ENCODE measurements at regions not wholly inside any gene's neighbourhood (a gene's known extent, or its start where the extent isn't known, plus 50 kb on each side); places are given as distances from the start of the nearest gene placed in this dataset.
"Not testable (repeated sequence)": the region's sequence is repeated elsewhere in the genome, so short reads cannot be mapped to it uniquely, and the experiment has no call there.

GRCh38 chr18:8910186-8910822 is 192.2 kb upstream of the NDUFV2 start:
- H3K27ac ChIP-seq (ENCODE audit: poor library complexity, severe bottlenecking): no peak overlapping the region
- DNase-seq (ENCODE audit: low spot score): no peak
- no peaks in the 10 kb centered on the region for H3K36me3 ChIP-seq (ENCODE audit: low read depth)
- H3K9me3 ChIP-seq (ENCODE audit: severe bottlenecking): no peaks in the 10 kb centered on the region
- no peak overlapping the region for H3K4me3 ChIP-seq (ENCODE audit: severe bottlenecking)
- ATAC-seq (ENCODE audit: low read depth): no peak
- no peak for TF ChIP-seq CTCF (IDR thresholded peaks at IDR 0.05; ENCODE audit: poor library complexity, severe bottlenecking)
- no peaks in the 10 kb centered on the region for H3K27me3 ChIP-seq (ENCODE audit: insufficient read depth, poor library complexity, severe bottlenecking)
- no peaks in the 10 kb centered on the region for H3K4me1 ChIP-seq (ENCODE audit: insufficient read depth, poor library complexity, severe bottlenecking)

GRCh38 chr18:8910843-8911242 is 191.7 kb upstream of the NDUFV2 start:
- H3K9me3 ChIP-seq (ENCODE audit: severe bottlenecking): no peaks in the 10 kb centered on the region
- ATAC-seq (ENCODE audit: low read depth) (no peak), DNase-seq (ENCODE audit: low spot score) (no peak)
- no peaks in the 10 kb centered on the region for H3K4me1 ChIP-seq (ENCODE audit: insufficient read depth, poor library complexity, severe bottlenecking)
- no peaks in the 10 kb centered on the region for H3K36me3 ChIP-seq (ENCODE audit: low read depth)
- H3K4me3 ChIP-seq (ENCODE audit: severe bottlenecking): no peak overlapping the region
- TF ChIP-seq CTCF (IDR thresholded peaks at IDR 0.05; ENCODE audit: poor library complexity, severe bottlenecking): no peak
- H3K27ac ChIP-seq (ENCODE audit: poor library complexity, severe bottlenecking): no peak overlapping the region
- H3K27me3 ChIP-seq (ENCODE audit: insufficient read depth, poor library complexity, severe bottlenecking): no peaks in the 10 kb centered on the region

- Histone ChIP-seq H3K4me1 (ENCODE audit: insufficient read depth, poor library complexity, severe bottlenecking) (no peaks in the 10 kb centered on the region), H3K9me3 (ENCODE audit: severe bottlenecking) (no peaks in the 10 kb centered on the region), H3K4me3 (ENCODE audit: severe bottlenecking) (no peak overlapping the region), H3K27ac (ENCODE audit: poor library complexity, severe bottlenecking) (no peak overlapping the region), H3K27me3 (ENCODE audit: insufficient read depth, poor library complexity, severe bottlenecking) (no peaks in the 10 kb centered on the region), H3K36me3 (ENCODE audit: low read depth) (no peaks in the 10 kb centered on the region)
- DNase-seq (ENCODE audit: low spot score) (no peak), ATAC-seq (ENCODE audit: low read depth) (no peak)
- TF ChIP-seq CTCF (IDR thresholded peaks at IDR 0.05; ENCODE audit: poor library complexity, severe bottlenecking): no peak
Measured at GRCh38 chr18:8911408-8912340, 190.8 kb upstream of the NDUFV2 start.

- no peaks in the 10 kb centered on the region for H3K4me1 ChIP-seq (ENCODE audit: insufficient read depth, poor library complexity, severe bottlenecking)
- no peak for ATAC-seq (ENCODE audit: low read depth)
- H3K27ac ChIP-seq (ENCODE audit: poor library complexity, severe bottlenecking): no peak overlapping the region
- H3K9me3 ChIP-seq (ENCODE audit: severe bottlenecking): no peaks in the 10 kb centered on the region
- no peak for DNase-seq (ENCODE audit: low spot score)
- no peaks in the 10 kb centered on the region for H3K36me3 ChIP-seq (ENCODE audit: low read depth)
- no peak for TF ChIP-seq CTCF (IDR thresholded peaks at IDR 0.05; ENCODE audit: poor library complexity, severe bottlenecking)
- no peaks in the 10 kb centered on the region for H3K27me3 ChIP-seq (ENCODE audit: insufficient read depth, poor library complexity, severe bottlenecking)
- no peak overlapping the region for H3K4me3 ChIP-seq (ENCODE audit: severe bottlenecking)
Measured at GRCh38 chr18:8912348-8913326, 189.9 kb upstream of the NDUFV2 start.

- H3K4me3 ChIP-seq (ENCODE audit: severe bottlenecking); ATAC-seq (ENCODE audit: low read depth); H3K27ac ChIP-seq (ENCODE audit: poor library complexity, severe bottlenecking); DNase-seq (ENCODE audit: low spot score); H3K4me1 ChIP-seq (ENCODE audit: insufficient read depth, poor library complexity, severe bottlenecking); H3K27me3 ChIP-seq (ENCODE audit: insufficient read depth, poor library complexity, severe bottlenecking); H3K9me3 ChIP-seq (ENCODE audit: severe bottlenecking); H3K36me3 ChIP-seq (ENCODE audit: low read depth): not testable (repeated sequence)
Measured at GRCh38 chr18:8913606-8914403, 188.7 kb upstream of the NDUFV2 start.

GRCh38 chr18:8914404-8915264 is 187.9 kb upstream of the NDUFV2 start:
- H3K27ac ChIP-seq (ENCODE audit: poor library complexity, severe bottlenecking): not testable (repeated sequence)

More at GRCh38 chr18:8914404-8915264, 187.9 kb upstream of the NDUFV2 start:
- H3K36me3 ChIP-seq (ENCODE audit: low read depth); H3K27me3 ChIP-seq (ENCODE audit: insufficient read depth, poor library complexity, severe bottlenecking); H3K4me3 ChIP-seq (ENCODE audit: severe bottlenecking); H3K9me3 ChIP-seq (ENCODE audit: severe bottlenecking); ATAC-seq (ENCODE audit: low read depth); DNase-seq (ENCODE audit: low spot score); H3K4me1 ChIP-seq (ENCODE audit: insufficient read depth, poor library complexity, severe bottlenecking): not testable (repeated sequence)

Data from RWPE2 (cell line).